ENCODE measurements at regions not wholly inside any gene's neighbourhood (a gene's known extent, or its start where the extent isn't known, plus 50 kb on each side); places are given as distances from the start of the nearest gene placed in this dataset.

DNA sequence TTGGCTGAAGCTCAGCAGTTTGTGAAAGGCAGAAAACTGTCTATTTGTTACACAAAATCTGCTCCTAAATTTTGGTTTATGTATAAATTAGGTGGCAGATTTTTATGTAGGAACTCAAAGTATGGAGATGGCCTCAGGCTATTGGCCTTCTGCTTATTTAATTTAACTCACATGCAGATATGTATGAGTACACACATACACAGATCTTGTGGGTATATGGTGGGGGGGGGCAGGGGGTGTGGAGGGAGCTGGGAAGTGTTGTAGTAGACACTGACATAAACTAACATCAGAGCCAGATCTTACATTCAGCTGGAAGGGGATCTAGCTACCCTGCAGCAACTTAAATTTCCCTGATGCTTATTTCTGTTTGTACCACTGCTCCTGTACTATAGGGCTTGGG is 170.8 kb downstream of the EPM2A start:
- TF ChIP-seq, protein P1, sequence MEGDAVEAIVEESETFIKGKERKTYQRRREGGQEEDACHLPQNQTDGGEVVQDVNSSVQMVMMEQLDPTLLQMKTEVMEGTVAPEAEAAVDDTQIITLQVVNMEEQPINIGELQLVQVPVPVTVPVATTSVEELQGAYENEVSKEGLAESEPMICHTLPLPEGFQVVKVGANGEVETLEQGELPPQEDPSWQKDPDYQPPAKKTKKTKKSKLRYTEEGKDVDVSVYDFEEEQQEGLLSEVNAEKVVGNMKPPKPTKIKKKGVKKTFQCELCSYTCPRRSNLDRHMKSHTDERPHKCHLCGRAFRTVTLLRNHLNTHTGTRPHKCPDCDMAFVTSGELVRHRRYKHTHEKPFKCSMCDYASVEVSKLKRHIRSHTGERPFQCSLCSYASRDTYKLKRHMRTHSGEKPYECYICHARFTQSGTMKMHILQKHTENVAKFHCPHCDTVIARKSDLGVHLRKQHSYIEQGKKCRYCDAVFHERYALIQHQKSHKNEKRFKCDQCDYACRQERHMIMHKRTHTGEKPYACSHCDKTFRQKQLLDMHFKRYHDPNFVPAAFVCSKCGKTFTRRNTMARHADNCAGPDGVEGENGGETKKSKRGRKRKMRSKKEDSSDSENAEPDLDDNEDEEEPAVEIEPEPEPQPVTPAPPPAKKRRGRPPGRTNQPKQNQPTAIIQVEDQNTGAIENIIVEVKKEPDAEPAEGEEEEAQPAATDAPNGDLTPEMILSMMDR (IDR thresholded peaks at IDR 0.05) = no peak
- TF ChIP-seq, protein P2, sequence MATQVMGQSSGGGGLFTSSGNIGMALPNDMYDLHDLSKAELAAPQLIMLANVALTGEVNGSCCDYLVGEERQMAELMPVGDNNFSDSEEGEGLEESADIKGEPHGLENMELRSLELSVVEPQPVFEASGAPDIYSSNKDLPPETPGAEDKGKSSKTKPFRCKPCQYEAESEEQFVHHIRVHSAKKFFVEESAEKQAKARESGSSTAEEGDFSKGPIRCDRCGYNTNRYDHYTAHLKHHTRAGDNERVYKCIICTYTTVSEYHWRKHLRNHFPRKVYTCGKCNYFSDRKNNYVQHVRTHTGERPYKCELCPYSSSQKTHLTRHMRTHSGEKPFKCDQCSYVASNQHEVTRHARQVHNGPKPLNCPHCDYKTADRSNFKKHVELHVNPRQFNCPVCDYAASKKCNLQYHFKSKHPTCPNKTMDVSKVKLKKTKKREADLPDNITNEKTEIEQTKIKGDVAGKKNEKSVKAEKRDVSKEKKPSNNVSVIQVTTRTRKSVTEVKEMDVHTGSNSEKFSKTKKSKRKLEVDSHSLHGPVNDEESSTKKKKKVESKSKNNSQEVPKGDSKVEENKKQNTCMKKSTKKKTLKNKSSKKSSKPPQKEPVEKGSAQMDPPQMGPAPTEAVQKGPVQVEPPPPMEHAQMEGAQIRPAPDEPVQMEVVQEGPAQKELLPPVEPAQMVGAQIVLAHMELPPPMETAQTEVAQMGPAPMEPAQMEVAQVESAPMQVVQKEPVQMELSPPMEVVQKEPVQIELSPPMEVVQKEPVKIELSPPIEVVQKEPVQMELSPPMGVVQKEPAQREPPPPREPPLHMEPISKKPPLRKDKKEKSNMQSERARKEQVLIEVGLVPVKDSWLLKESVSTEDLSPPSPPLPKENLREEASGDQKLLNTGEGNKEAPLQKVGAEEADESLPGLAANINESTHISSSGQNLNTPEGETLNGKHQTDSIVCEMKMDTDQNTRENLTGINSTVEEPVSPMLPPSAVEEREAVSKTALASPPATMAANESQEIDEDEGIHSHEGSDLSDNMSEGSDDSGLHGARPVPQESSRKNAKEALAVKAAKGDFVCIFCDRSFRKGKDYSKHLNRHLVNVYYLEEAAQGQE (IDR thresholded peaks at IDR 0.05; ENCODE audit: insufficient read depth in 1 of 2, low read depth in 2 of 2, low read length in 1 of 2) = no peak
